ENCODE measurements at regions not wholly inside any gene's neighbourhood (a gene's known extent, or its start where the extent isn't known, plus 50 kb on each side); places are given as distances from the start of the nearest gene placed in this dataset.

DNA sequence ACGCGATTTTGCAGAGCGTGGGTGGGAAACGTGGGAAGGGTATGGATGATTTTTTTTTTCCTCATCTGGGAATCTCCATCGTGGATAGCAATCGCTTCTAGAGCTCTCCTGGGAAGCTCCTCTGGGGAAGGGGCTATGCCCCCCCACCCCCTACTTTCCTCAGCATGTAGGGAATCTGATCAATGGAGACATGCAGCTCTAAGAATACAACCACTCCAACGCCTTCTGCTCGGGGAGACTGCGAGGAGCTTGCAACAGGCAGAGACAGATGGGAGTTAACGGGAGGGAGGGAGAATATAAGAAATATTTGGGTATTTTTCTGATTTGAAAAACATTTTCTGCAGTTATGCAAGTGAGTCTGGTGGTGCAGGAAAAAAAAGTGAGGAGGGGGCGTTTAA, 104.6 kb upstream of the HSD17B12 start:
- TF ChIP-seq, protein P1, sequence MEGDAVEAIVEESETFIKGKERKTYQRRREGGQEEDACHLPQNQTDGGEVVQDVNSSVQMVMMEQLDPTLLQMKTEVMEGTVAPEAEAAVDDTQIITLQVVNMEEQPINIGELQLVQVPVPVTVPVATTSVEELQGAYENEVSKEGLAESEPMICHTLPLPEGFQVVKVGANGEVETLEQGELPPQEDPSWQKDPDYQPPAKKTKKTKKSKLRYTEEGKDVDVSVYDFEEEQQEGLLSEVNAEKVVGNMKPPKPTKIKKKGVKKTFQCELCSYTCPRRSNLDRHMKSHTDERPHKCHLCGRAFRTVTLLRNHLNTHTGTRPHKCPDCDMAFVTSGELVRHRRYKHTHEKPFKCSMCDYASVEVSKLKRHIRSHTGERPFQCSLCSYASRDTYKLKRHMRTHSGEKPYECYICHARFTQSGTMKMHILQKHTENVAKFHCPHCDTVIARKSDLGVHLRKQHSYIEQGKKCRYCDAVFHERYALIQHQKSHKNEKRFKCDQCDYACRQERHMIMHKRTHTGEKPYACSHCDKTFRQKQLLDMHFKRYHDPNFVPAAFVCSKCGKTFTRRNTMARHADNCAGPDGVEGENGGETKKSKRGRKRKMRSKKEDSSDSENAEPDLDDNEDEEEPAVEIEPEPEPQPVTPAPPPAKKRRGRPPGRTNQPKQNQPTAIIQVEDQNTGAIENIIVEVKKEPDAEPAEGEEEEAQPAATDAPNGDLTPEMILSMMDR (IDR thresholded peaks at IDR 0.05; ENCODE audit: low read depth, low read length, poor library complexity, severe bottlenecking) = no peak
- TF ChIP-seq EZH2phosphoT487 (IDR thresholded peaks at IDR 0.05; ENCODE audit: borderline replicate concordance, low read length) = no peak

Data from DOHH2 (cell line).